ENCODE measurements at regions not wholly inside any gene's neighbourhood (a gene's known extent, or its start where the extent isn't known, plus 50 kb on each side); places are given as distances from the start of the nearest gene placed in this dataset.

DNA sequence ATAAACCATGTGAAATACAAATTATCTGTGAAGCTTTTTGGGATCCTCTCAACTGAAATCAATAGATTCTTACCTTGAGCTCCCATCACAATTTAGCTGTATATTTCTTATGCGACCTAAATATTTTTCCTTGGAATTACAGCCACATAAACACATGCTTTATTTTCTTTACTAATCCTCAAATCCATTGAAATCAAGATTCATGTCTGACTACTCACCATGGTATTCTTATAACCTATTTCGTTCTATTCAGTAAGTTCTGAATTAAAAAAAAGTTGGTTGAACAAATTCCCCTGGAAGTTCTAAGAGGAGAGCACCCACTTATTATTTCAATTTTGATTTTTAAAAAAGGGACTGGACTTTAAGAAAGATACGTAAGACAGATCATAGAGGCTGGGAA is 292.1 kb upstream of the ATP2B1 start:
- H3K4me1 ChIP-seq (ENCODE audit: insufficient read depth, low read length): peaks cover 2% of the 10 kb centered on the region; the same call in 1 of the 2 replicates
- H2BK20ac ChIP-seq (ENCODE audit: low read depth, low read length, poor library complexity, severe bottlenecking): no peak overlapping the region
- no peak overlapping the region for H3T11ph ChIP-seq (ENCODE audit: low read length)
- no peak overlapping the region for H3K18ac ChIP-seq (ENCODE audit: insufficient read length, low read depth, low read length)
- no peak overlapping the region for H3K4ac ChIP-seq (ENCODE audit: low read depth, low read length)
- no peak overlapping the region for H4K8ac ChIP-seq (replicated peaks; ENCODE audit: insufficient read length, low read depth, low read length)
- no peak for DNase-seq
- no peak overlapping the region for H2AFZ ChIP-seq (ENCODE audit: low read length)
- H4K20me1 ChIP-seq (ENCODE audit: control insufficient read depth, insufficient read depth, insufficient read length): no peaks in the 10 kb centered on the region
- H3K79me2 ChIP-seq (ENCODE audit: insufficient read depth, low read length): no peaks in the 10 kb centered on the region
- no peaks in the 10 kb centered on the region for H3K27me3 Mint-ChIP-seq (ENCODE audit: low read depth)
- H3K9me3 Mint-ChIP-seq: no peaks in the 10 kb centered on the region
- no peak overlapping the region for H2BK5ac ChIP-seq (ENCODE audit: insufficient read length, low read length)
- no peak overlapping the region for H2BK15ac ChIP-seq (ENCODE audit: low read depth, low read length)
- no peak overlapping the region for H3K27ac ChIP-seq (ENCODE audit: insufficient read length, low read depth, low read length)
- H3K4me3 Mint-ChIP-seq: no peak overlapping the region
- H4K5ac ChIP-seq (ENCODE audit: insufficient read length, low read depth, low read length): no peak overlapping the region
- peaks cover 9 to 13% of the 10 kb centered on the region in 2 experiments for H3K4me1 Mint-ChIP-seq
- no peak overlapping the region for H3K56ac ChIP-seq (ENCODE audit: insufficient read length, low read depth, low read length)
- no peak overlapping the region for H3K14ac ChIP-seq (ENCODE audit: insufficient read depth, low read length)
- no peaks in the 10 kb centered on the region for H3K27me3 ChIP-seq (ENCODE audit: insufficient read depth, low read length)
- TF ChIP-seq, protein P1, sequence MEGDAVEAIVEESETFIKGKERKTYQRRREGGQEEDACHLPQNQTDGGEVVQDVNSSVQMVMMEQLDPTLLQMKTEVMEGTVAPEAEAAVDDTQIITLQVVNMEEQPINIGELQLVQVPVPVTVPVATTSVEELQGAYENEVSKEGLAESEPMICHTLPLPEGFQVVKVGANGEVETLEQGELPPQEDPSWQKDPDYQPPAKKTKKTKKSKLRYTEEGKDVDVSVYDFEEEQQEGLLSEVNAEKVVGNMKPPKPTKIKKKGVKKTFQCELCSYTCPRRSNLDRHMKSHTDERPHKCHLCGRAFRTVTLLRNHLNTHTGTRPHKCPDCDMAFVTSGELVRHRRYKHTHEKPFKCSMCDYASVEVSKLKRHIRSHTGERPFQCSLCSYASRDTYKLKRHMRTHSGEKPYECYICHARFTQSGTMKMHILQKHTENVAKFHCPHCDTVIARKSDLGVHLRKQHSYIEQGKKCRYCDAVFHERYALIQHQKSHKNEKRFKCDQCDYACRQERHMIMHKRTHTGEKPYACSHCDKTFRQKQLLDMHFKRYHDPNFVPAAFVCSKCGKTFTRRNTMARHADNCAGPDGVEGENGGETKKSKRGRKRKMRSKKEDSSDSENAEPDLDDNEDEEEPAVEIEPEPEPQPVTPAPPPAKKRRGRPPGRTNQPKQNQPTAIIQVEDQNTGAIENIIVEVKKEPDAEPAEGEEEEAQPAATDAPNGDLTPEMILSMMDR (conservative IDR thresholded peaks at IDR 0.05): no peak
- no peak overlapping the region for H2AK5ac ChIP-seq (ENCODE audit: insufficient read length, low read length)
- no peak overlapping the region for H3K9ac ChIP-seq (ENCODE audit: extremely low read depth, insufficient read length, low read length)
- no CpG with 5 or more reads among the region's 3 CpGs for WGBS (ENCODE audit: extremely low coverage, insufficient read length, low lambda C conversion rate)
- no peak overlapping the region for H3K27ac Mint-ChIP-seq
- no peak overlapping the region for H4K91ac ChIP-seq (ENCODE audit: insufficient read length, low read depth, low read length)
- no peak overlapping the region for H2BK12ac ChIP-seq (ENCODE audit: insufficient read length, low read depth, low read length)
- no peak overlapping the region for H3K4me2 ChIP-seq (ENCODE audit: insufficient read depth, insufficient read length, low read length)
- H3K79me1 ChIP-seq (ENCODE audit: insufficient read depth, low read depth, low read length, poor library complexity, severe bottlenecking): no peaks in the 10 kb centered on the region
- no peaks in the 10 kb centered on the region for H3K9me3 ChIP-seq (ENCODE audit: control insufficient read depth, low read depth, low read length)
- no peaks in the 10 kb centered on the region for H3K23me2 ChIP-seq (ENCODE audit: insufficient read length, low read depth, low read length, poor library complexity, severe bottlenecking)
- no peak overlapping the region for H3K23ac ChIP-seq (ENCODE audit: insufficient read length, low read depth, low read length)
- H2BK120ac ChIP-seq (ENCODE audit: low read depth, low read length, poor library complexity, severe bottlenecking): no peak overlapping the region
- H3K36me3 Mint-ChIP-seq (ENCODE audit: insufficient read depth in 1 of 3, low read depth in 3 of 3): no peaks in the 10 kb centered on the region; a peak in 1 of 7 replicates

Measured in H9 (cell line).